HEK293 (cell line): ENCODE measurements at regions not wholly inside any gene's neighbourhood (a gene's known extent, or its start where the extent isn't known, plus 50 kb on each side); places are given as distances from the start of the nearest gene placed in this dataset.

Experiments
- CTCF ChIA-PET: fragments of 350-600 bp; formaldehyde crosslinking; extraction: SDS; loops from one replicate; lab custom pipeline; 2021; ENCODE audit warnings: antibody characterized with exemption; lab: Yijun Ruan, JAX
- POLR2A ChIA-PET: fragments of 300-600 bp; formaldehyde crosslinking; extraction: SDS; loops from one replicate; lab custom pipeline; 2020; ENCODE audit warnings: antibody characterized with exemption, inconsistent platforms; lab: Yijun Ruan, JAX
- H3K27ac ChIP-seq: fragments of 200-500 bp; sonication (Bioruptor generic); 2 replicates; pipeline ENCODE4 v1.5.1; 2014; ENCODE audit warnings: low read depth, low read length, control low read depth, inconsistent platforms; ENCODE audit errors: extremely low read depth
- H3K36me3 ChIP-seq, 2 experiments: fragments of 200-500 bp in 1 of 2; sonication (Bioruptor generic) in 1 of 2; 1 replicate in 1 of 2; 2 replicates in 1 of 2; pipeline ENCODE4 v1.5.1; 2014 to 2017; ENCODE audit warnings: inconsistent platforms in 2 of 2, low read length in 2 of 2; ENCODE audit not compliant: control insufficient read depth in 2 of 2, insufficient read depth in 1 of 2
- H3K4me1 ChIP-seq: fragments of 200-500 bp; sonication (Bioruptor generic); 2 replicates; pipeline ENCODE4 v1.5.1; 2014; ENCODE audit warnings: mild to moderate bottlenecking, low read length, inconsistent platforms; ENCODE audit not compliant: control insufficient read depth, insufficient read depth
- H3K4me3 ChIP-seq: 2 replicates; pipeline ENCODE4 v1.5.1; 2011; ENCODE audit warnings: low read depth, mild to moderate bottlenecking, control low read depth, low read length, moderate library complexity
- H3K9me3 ChIP-seq: fragments of 200-500 bp; sonication (Bioruptor generic); 2 replicates; pipeline ENCODE4 v1.5.1; 2014; ENCODE audit warnings: low read depth, low read length, inconsistent platforms; ENCODE audit not compliant: control insufficient read depth, insufficient read depth
- INSM2 ChIP-seq: fragments of 450-650 bp; formaldehyde crosslinking; IDR thresholded peaks from 2 replicates; pipeline ENCODE4 v1.5.1; 2016; ENCODE audit warnings: missing biosample characterization, missing genetic modification characterization
- KLF16 ChIP-seq: fragments of 450-650 bp; formaldehyde crosslinking; IDR thresholded peaks from 2 replicates; pipeline ENCODE4 v1.5.1; 2017; ENCODE audit warnings: missing biosample characterization, missing genetic modification characterization
- RBAK ChIP-seq: fragments of 450-650 bp; formaldehyde crosslinking; IDR thresholded peaks from 2 replicates; pipeline ENCODE4 v1.5.1; 2016; ENCODE audit warnings: missing biosample characterization, missing genetic modification characterization
- WT1 ChIP-seq: fragments of 450-650 bp; formaldehyde crosslinking; IDR thresholded peaks from 2 replicates; pipeline ENCODE4 v1.5.1; 2016; ENCODE audit warnings: missing biosample characterization, missing genetic modification characterization
- ZBTB11 ChIP-seq: fragments of 450-650 bp; formaldehyde crosslinking; conservative IDR thresholded peaks from 2 replicates; pipeline ENCODE4 v1.5.1; 2016; ENCODE audit warnings: low read depth, missing biosample characterization, missing genetic modification characterization
- ZBTB17 ChIP-seq: fragments of 450-650 bp; formaldehyde crosslinking; IDR thresholded peaks from 2 replicates; pipeline ENCODE4 v1.5.1; 2016; ENCODE audit warnings: missing biosample characterization, missing genetic modification characterization
- ZFP41 ChIP-seq: fragments of 450-650 bp; formaldehyde crosslinking; IDR thresholded peaks from 2 replicates; pipeline ENCODE4 v1.5.1; 2016; ENCODE audit warnings: missing biosample characterization, missing genetic modification characterization, borderline replicate concordance
- ZNF16 ChIP-seq: fragments of 450-650 bp; formaldehyde crosslinking; IDR thresholded peaks from 2 replicates; pipeline ENCODE4 v1.5.1; 2016; ENCODE audit warnings: low read depth, missing biosample characterization, missing genetic modification characterization
- ZNF23 ChIP-seq: fragments of 450-650 bp; formaldehyde crosslinking; IDR thresholded peaks from 2 replicates; pipeline ENCODE4 v1.5.1; 2016; ENCODE audit warnings: missing biosample characterization, missing genetic modification characterization, borderline replicate concordance
- ZNF274 ChIP-seq, 2 experiments: fragments of 200-500 bp in 1 of 2; fragments of 450-650 bp in 1 of 2; sonication (Bioruptor generic) in 1 of 2; formaldehyde crosslinking in 1 of 2; IDR thresholded peaks; 2 replicates each; pipeline versions ENCODE4 v1.5.1 to v1.6.1; 2014 to 2016; ENCODE audit warnings: borderline replicate concordance in 1 of 2, inconsistent platforms in 1 of 2, low read length in 1 of 2, missing biosample characterization in 1 of 2, missing genetic modification characterization in 1 of 2
- ZNF302 ChIP-seq: fragments of 450-650 bp; formaldehyde crosslinking; IDR thresholded peaks from 2 replicates; pipeline ENCODE4 v1.5.1; 2016; ENCODE audit warnings: missing biosample characterization, missing genetic modification characterization, low read depth
- ZNF501 ChIP-seq: fragments of 450-650 bp; formaldehyde crosslinking; IDR thresholded peaks from 2 replicates; pipeline ENCODE4 v1.5.1; 2016; ENCODE audit warnings: missing biosample characterization, missing genetic modification characterization
- ZNF529 ChIP-seq: fragments of 450-650 bp; formaldehyde crosslinking; IDR thresholded peaks from 2 replicates; pipeline ENCODE4 v1.5.1; 2017; ENCODE audit warnings: missing genetic modification characterization, missing biosample characterization; ENCODE audit not compliant: insufficient replicate concordance
- ZNF530 ChIP-seq: fragments of 450-650 bp; formaldehyde crosslinking; IDR thresholded peaks from 2 replicates; pipeline ENCODE4 v1.5.1; 2016; ENCODE audit warnings: low read depth, missing biosample characterization, missing genetic modification characterization
- ZNF548 ChIP-seq: fragments of 450-650 bp; formaldehyde crosslinking; IDR thresholded peaks from 2 replicates; pipeline ENCODE4 v1.5.1; 2016; ENCODE audit warnings: missing biosample characterization, missing genetic modification characterization
- ZNF600 ChIP-seq: fragments of 450-650 bp; formaldehyde crosslinking; IDR thresholded peaks from 2 replicates; pipeline ENCODE4 v1.5.1; 2016; ENCODE audit warnings: missing biosample characterization, missing genetic modification characterization
- ZNF610 ChIP-seq: fragments of 450-650 bp; formaldehyde crosslinking; IDR thresholded peaks from 2 replicates; pipeline ENCODE4 v1.5.1; 2016; ENCODE audit warnings: missing biosample characterization, missing genetic modification characterization, borderline replicate concordance
- ZNF621 ChIP-seq: fragments of 450-650 bp; formaldehyde crosslinking; IDR thresholded peaks from 2 replicates; pipeline ENCODE4 v1.5.1; 2017; ENCODE audit warnings: missing biosample characterization, missing genetic modification characterization
- TF ChIP-seq, protein P1 (sequence below): fragments of 450-650 bp; formaldehyde crosslinking; IDR thresholded peaks from 2 replicates; pipeline ENCODE4 v1.5.1; 2017; ENCODE audit warnings: missing biosample characterization, missing genetic modification characterization
- TF ChIP-seq, protein P2 (sequence below): fragments of 450-650 bp; IDR thresholded peaks from 2 replicates; pipeline ENCODE4 v1.5.1; 2018; ENCODE audit warnings: missing biosample characterization, missing genetic modification characterization

DNA sequence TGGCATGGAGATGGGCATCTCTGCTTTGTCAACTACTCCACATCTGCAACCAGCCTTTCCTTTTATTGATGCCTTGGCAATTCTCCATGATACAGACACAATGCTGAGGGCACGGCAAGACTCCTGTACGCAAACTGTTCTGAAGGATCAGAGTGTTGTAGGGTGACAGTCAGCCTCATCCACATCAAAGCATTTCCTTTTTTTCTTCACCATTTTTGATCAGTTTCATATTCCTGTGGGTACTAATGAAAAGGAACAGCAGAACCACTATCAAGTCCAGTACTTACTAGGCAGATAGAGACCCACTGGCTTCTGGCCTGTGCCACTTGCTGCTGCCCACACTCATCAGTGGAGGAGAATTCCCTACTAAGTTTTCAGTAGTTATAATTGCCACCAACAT, 181.6 kb downstream of the PALM2AKAP2 start:
- no peak overlapping the region for H3K4me3 ChIP-seq
- TF ChIP-seq RBAK (no peak), ZFP41 (tag by site-specific recombination) (no peak), WT1 (tag by site-specific recombination) (no peak), ZNF530 (tag by site-specific recombination) (no peak), KLF16 (tag by site-specific recombination) (no peak), ZNF16 (tag by site-specific recombination) (no peak), INSM2 (tag by site-specific recombination) (no peak)
- TF ChIP-seq, protein P1, sequence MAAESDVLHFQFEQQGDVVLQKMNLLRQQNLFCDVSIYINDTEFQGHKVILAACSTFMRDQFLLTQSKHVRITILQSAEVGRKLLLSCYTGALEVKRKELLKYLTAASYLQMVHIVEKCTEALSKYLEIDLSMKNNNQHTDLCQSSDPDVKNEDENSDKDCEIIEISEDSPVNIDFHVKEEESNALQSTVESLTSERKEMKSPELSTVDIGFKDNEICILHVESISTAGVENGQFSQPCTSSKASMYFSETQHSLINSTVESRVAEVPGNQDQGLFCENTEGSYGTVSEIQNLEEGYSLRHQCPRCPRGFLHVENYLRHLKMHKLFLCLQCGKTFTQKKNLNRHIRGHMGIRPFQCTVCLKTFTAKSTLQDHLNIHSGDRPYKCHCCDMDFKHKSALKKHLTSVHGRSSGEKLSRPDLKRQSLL (tag by site-specific recombination) = no peak
- TF ChIP-seq, all 188 proteins: peak for 0
- Histone ChIP-seq H3K27ac (no peak overlapping the region), H3K4me1 (no peaks in the 10 kb centered on the region; the same call in 1 of the 2 replicates), H3K36me3 (no peaks in the 10 kb centered on the region), H3K9me3 (no peaks in the 10 kb centered on the region)
- ChIA-PET CTCF (interaction anchor here (0.6 kb wide), 1 partner anchor 11 kb away, joined by 4 read pairs; no protein-coding TSS in a partner anchor), POLR2A (no interaction called here)

- CTCF ChIA-PET = no interaction called here
Observed at GRCh38 chr9:109962215-109962614, 182.2 kb downstream of the PALM2AKAP2 start.

More at GRCh38 chr9:109962215-109962614, 182.2 kb downstream of the PALM2AKAP2 start:
- H3K27ac ChIP-seq = no peak overlapping the region
- H3K36me3 ChIP-seq = no peaks in the 10 kb centered on the region
- no peaks in the 10 kb centered on the region; the same call in 1 of the 2 replicates for H3K4me1 ChIP-seq
- H3K9me3 ChIP-seq = no peaks in the 10 kb centered on the region
- H3K4me3 ChIP-seq = no peak overlapping the region
- POLR2A ChIA-PET = no interaction called here
- no peak for TF ChIP-seq ZNF274 (IDR thresholded peaks at IDR 0.05; ENCODE audit: low read length)
- no peak for TF ChIP-seq ZNF274 (tag by site-specific recombination; IDR thresholded peaks at IDR 0.05; ENCODE audit: borderline replicate concordance)
- TF ChIP-seq ZBTB11 (tag by site-specific recombination) = no peak
- TF ChIP-seq ZNF600 (tag by site-specific recombination) = no peak
- TF ChIP-seq ZNF621 (tag by site-specific recombination) = no peak
- TF ChIP-seq ZNF548 (tag by site-specific recombination) = no peak
- no peak for TF ChIP-seq ZBTB17
- TF ChIP-seq ZNF610 (tag by site-specific recombination) = no peak
- TF ChIP-seq ZNF302 (tag by site-specific recombination) = no peak
- TF ChIP-seq, protein P2, sequence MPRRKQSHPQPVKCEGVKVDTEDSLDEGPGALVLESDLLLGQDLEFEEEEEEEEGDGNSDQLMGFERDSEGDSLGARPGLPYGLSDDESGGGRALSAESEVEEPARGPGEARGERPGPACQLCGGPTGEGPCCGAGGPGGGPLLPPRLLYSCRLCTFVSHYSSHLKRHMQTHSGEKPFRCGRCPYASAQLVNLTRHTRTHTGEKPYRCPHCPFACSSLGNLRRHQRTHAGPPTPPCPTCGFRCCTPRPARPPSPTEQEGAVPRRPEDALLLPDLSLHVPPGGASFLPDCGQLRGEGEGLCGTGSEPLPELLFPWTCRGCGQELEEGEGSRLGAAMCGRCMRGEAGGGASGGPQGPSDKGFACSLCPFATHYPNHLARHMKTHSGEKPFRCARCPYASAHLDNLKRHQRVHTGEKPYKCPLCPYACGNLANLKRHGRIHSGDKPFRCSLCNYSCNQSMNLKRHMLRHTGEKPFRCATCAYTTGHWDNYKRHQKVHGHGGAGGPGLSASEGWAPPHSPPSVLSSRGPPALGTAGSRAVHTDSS (tag by site-specific recombination) = no peak
- TF ChIP-seq ZNF23 (tag by site-specific recombination) = no peak
- TF ChIP-seq ZNF501 = no peak
- no peak for TF ChIP-seq ZNF529 (tag by site-specific recombination)
